IPS-11a (cell line): ENCODE measurements at regions not wholly inside any gene's neighbourhood (a gene's known extent, or its start where the extent isn't known, plus 50 kb on each side); places are given as distances from the start of the nearest gene placed in this dataset.

ENCODE experiments used
- H3K4me3 ChIP-seq: one replicate; pipeline ENCODE4 v1.5.1; 2013; ENCODE audit warnings: low read depth, low read length, control low read depth

GRCh38 chr9:73845954-73846690 lies 651.0 kb upstream of the RORB start:
- no peak overlapping the region for H3K4me3 ChIP-seq

- no peak overlapping the region for H3K4me3 ChIP-seq
Measured at GRCh38 chr9:73847536-73847935, 649.6 kb upstream of the RORB start.

- no peak overlapping the region for H3K4me3 ChIP-seq
Measured at GRCh38 chr9:73853549-73853948, 643.6 kb upstream of the RORB start.

GRCh38 chr9:73855206-73855605 lies 641.9 kb upstream of the RORB start:
- H3K4me3 ChIP-seq, result no peak overlapping the region

- no peak overlapping the region for H3K4me3 ChIP-seq
Measured at GRCh38 chr9:73863924-73864323, 633.2 kb upstream of the RORB start.

- H3K4me3 ChIP-seq, result no peak overlapping the region
Measured at GRCh38 chr9:73866451-73866850, 630.7 kb upstream of the RORB start.

GRCh38 chr9:73869264-73869663 lies 627.9 kb upstream of the RORB start:
- H3K4me3 ChIP-seq, result no peak overlapping the region

- no peak overlapping the region for H3K4me3 ChIP-seq
Measured at GRCh38 chr9:73871636-73872035, 625.5 kb upstream of the RORB start.

GRCh38 chr9:73872701-73873100 lies 624.4 kb upstream of the RORB start:
- no peak overlapping the region for H3K4me3 ChIP-seq

- H3K4me3 ChIP-seq, result no peak overlapping the region
Measured at GRCh38 chr9:73880101-73880500, 617.0 kb upstream of the RORB start.

- H3K4me3 ChIP-seq, result no peak overlapping the region
Measured at GRCh38 chr9:73889023-73889422, 608.1 kb upstream of the RORB start.

GRCh38 chr9:73890685-73891277 lies 606.4 kb upstream of the RORB start:
- H3K4me3 ChIP-seq, result no peak overlapping the region

- no peak overlapping the region for H3K4me3 ChIP-seq
Measured at GRCh38 chr9:73892335-73892734, 604.8 kb upstream of the RORB start.

GRCh38 chr9:73893230-73893629 lies 603.9 kb upstream of the RORB start:
- H3K4me3 ChIP-seq, result no peak overlapping the region

GRCh38 chr9:73896061-73896460 lies 601.1 kb upstream of the RORB start:
- no peak overlapping the region for H3K4me3 ChIP-seq

- no peak overlapping the region for H3K4me3 ChIP-seq
Measured at GRCh38 chr9:73906671-73907070, 590.5 kb upstream of the RORB start.

GRCh38 chr9:73911804-73912203 lies 585.3 kb upstream of the RORB start:
- H3K4me3 ChIP-seq, result no peak overlapping the region

- H3K4me3 ChIP-seq, result no peak overlapping the region
Measured at GRCh38 chr9:73916016-73916673, 581.0 kb upstream of the RORB start.

- H3K4me3 ChIP-seq, result no peak overlapping the region
Measured at GRCh38 chr9:73919712-73920111, 577.4 kb upstream of the RORB start.

GRCh38 chr9:73923796-73924195 lies 573.3 kb upstream of the RORB start:
- H3K4me3 ChIP-seq, result no peak overlapping the region

GRCh38 chr9:73951147-73951546 lies 546.0 kb upstream of the RORB start:
- no peak overlapping the region for H3K4me3 ChIP-seq

GRCh38 chr9:73962792-73963191 lies 534.3 kb upstream of the RORB start:
- no peak overlapping the region for H3K4me3 ChIP-seq
